Skin of body (tissue), 2 donors: ENCODE measurements at regions not wholly inside any gene's neighbourhood (a gene's known extent, or its start where the extent isn't known, plus 50 kb on each side); places are given as distances from the start of the nearest gene placed in this dataset. TPM values are rescaled to one million over a fixed set of nuclear protein-coding genes. Genes with fewer than 3 reads are reported as not detected.
"Not testable (repeated sequence)": the region's sequence is repeated elsewhere in the genome, so short reads cannot be mapped to it uniquely, and the experiment has no call there.

Source experiments
- DNase-seq: peaks from one replicate; lab custom pipeline; 2025; lab: John Stamatoyannopoulos, UW
- small RNA-seq: library from RNA; depleted of rRNA; stranded (forward); fragments of <200 nt; gene quantifications from one replicate; pipeline ENCODE3, GENCODE V24; 2014; ENCODE audit warnings: low replicate concordance

DNA sequence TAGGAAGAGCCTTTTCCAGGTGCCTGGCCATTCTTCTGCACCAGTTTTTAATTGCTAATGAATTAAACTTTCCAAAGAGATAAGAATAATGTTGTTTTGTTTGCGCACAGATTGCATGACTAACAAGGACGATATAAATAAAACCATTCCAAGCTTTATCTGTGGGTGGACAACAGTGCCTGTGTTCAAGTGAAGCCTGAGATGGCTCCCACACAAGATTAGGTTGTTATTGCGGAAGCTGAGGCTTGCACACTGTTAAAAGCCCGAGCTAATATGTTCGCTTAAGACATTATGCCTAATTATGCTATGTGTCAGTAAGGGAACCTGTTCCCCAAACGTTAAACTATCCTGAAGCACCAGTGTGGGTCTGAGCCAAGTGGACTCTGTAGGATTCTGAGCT lies 58.5 kb upstream of the NBPF11 start:
- DNase-seq = not testable (repeated sequence)

DNA sequence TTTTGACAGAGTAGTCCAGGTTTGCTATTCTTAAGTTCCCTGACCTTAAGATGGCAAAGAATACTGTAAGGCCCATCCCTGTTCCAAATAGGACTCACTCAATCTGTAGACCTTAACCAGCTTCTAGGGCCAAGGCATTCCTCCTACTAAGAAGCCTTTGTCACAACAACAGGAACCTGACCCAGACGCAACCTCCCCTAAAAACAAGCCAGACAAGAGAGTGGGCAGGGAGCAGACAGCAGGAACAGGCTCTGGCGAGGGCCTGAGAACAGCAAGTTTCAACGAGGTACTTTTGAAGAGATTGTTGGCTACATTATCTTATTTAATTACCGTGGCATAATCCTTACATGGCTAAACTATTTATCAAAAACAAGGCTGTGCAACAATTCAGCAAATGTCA lies 58.1 kb upstream of the NBPF11 start:
- not testable (repeated sequence) for DNase-seq

DNA sequence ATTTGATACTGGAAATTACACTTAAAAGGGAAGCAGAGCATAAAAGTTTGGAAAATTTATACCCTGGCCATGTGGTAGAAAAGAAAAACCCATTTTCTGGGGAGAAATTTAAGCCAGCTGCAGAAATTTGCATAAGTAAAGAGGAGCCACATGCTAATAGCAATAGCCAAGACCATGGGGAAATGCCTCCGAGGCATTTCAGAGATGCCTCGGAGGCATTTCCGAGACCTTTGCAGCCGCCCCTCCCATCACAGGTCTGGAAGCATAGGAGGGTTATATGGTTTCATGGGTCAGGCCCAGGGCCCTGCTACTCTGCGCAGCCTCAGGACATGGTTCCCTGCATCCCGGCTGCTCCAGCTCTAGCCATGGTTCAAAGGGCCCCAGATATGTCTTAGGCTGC lies 49.9 kb upstream of the NBPF11 start:
- DNase-seq = not testable (repeated sequence)

Small RNA genes in the stretch of these regions (small RNA-seq; reads per million reads assigned to genes)
- not detected for gene AC239809.1
- not detected for gene MIR6077
- not detected for gene RF00019
- gene RNU1-120P = 0.33 reads per million, percentile 37 among the genes with 10 or more reads in this experiment
- gene RNU1-122P = 2.1 reads per million, percentile 86 among the genes with 10 or more reads in this experiment
- gene RNU1-13P = 0.78 reads per million, percentile 74 among the genes with 10 or more reads in this experiment
- 0.80 reads per million, percentile 74 among the genes with 10 or more reads in this experiment for gene RNVU1-1
- not detected for gene RNVU1-2
- gene RNVU1-3 = 0.73 reads per million, percentile 73 among the genes with 10 or more reads in this experiment
